ENCODE measurements at regions not wholly inside any gene's neighbourhood (a gene's known extent, or its start where the extent isn't known, plus 50 kb on each side); places are given as distances from the start of the nearest gene placed in this dataset.
A peak's percentile ranks its signal among the peaks of the same experiment; 100 is the strongest.

- no peak for DNase-seq (ENCODE audit: low spot score)
Measured at GRCh38 chr5:61596265-61596664, 264.2 kb downstream of the ZSWIM6 start.

- no peak for DNase-seq (ENCODE audit: low spot score)
Measured at GRCh38 chr5:61597684-61598083, 265.6 kb downstream of the ZSWIM6 start.

- DNase-seq (ENCODE audit: low spot score), result no peak
Measured at GRCh38 chr5:61598126-61598525, 266.1 kb downstream of the ZSWIM6 start.

GRCh38 chr5:61599370-61600122, 267.5 kb downstream of the ZSWIM6 start:
- peak; percentile 92 for DNase-seq (ENCODE audit: low spot score)

- DNase-seq (ENCODE audit: low spot score), result no peak
Measured at GRCh38 chr5:61600123-61600444, 268.0 kb downstream of the ZSWIM6 start.

- no peak for DNase-seq (ENCODE audit: low spot score)
Measured at GRCh38 chr5:61600945-61601511, 269.0 kb downstream of the ZSWIM6 start.

- DNase-seq (ENCODE audit: low spot score), result peak; percentile 43
Measured at GRCh38 chr5:61603211-61603908, 271.3 kb downstream of the ZSWIM6 start.

GRCh38 chr5:61604076-61605025, 272.3 kb downstream of the ZSWIM6 start:
- DNase-seq (ENCODE audit: low spot score), result no peak

GRCh38 chr5:61609840-61610677, 278.0 kb downstream of the ZSWIM6 start:
- DNase-seq (ENCODE audit: low spot score), result no peak

- DNase-seq (ENCODE audit: low spot score), result no peak
Measured at GRCh38 chr5:61610678-61611024, 278.6 kb downstream of the ZSWIM6 start.

- DNase-seq (ENCODE audit: low spot score), result no peak
Measured at GRCh38 chr5:61612431-61612830, 280.4 kb downstream of the ZSWIM6 start.

- no peak for DNase-seq (ENCODE audit: low spot score)
Measured at GRCh38 chr5:61613679-61614078, 281.6 kb downstream of the ZSWIM6 start.

GRCh38 chr5:61614606-61615005, 282.5 kb downstream of the ZSWIM6 start:
- DNase-seq (ENCODE audit: low spot score), result no peak

GRCh38 chr5:61617039-61617438, 285.0 kb downstream of the ZSWIM6 start:
- DNase-seq (ENCODE audit: low spot score), result no peak

GRCh38 chr5:61617995-61618525, 286.0 kb downstream of the ZSWIM6 start:
- DNase-seq (ENCODE audit: low spot score), result no peak

GRCh38 chr5:61618577-61618976, 286.5 kb downstream of the ZSWIM6 start:
- no peak for DNase-seq (ENCODE audit: low spot score)

- no peak for DNase-seq (ENCODE audit: low spot score)
Measured at GRCh38 chr5:61619289-61619688, 287.2 kb downstream of the ZSWIM6 start.

- no peak for DNase-seq (ENCODE audit: low spot score)
Measured at GRCh38 chr5:61619777-61620518, 287.9 kb downstream of the ZSWIM6 start.

GRCh38 chr5:61620699-61621182, 288.7 kb downstream of the ZSWIM6 start:
- DNase-seq (ENCODE audit: low spot score), result no peak

GRCh38 chr5:61621202-61621650, 289.2 kb downstream of the ZSWIM6 start:
- DNase-seq (ENCODE audit: low spot score), result no peak
